HUES64 (cell line): ENCODE measurements at regions not wholly inside any gene's neighbourhood (a gene's known extent, or its start where the extent isn't known, plus 50 kb on each side); places are given as distances from the start of the nearest gene placed in this dataset.
A peak's percentile ranks its signal among the peaks of the same experiment; 100 is the strongest.

Experiments used
- H3K27ac ChIP-seq: 2 replicates; pipeline ENCODE4 v1.7.0; 2013; ENCODE audit warnings: low read depth, low read length, inconsistent platforms
- H3K27me3 ChIP-seq: 2 replicates; pipeline ENCODE4 v1.6.1; 2013; ENCODE audit warnings: mild to moderate bottlenecking, low read length; ENCODE audit not compliant: insufficient read depth
- H3K36me3 ChIP-seq: 2 replicates; pipeline ENCODE4 v1.6.1; 2013; ENCODE audit warnings: mild to moderate bottlenecking, low read length; ENCODE audit not compliant: insufficient read depth
- H3K4me1 ChIP-seq: 2 replicates; pipeline ENCODE4 v1.6.1; 2013; ENCODE audit warnings: mild to moderate bottlenecking, low read length, moderate library complexity; ENCODE audit not compliant: insufficient read depth
- H3K4me3 ChIP-seq: 2 replicates; pipeline ENCODE4 v1.5.1; 2013; ENCODE audit warnings: mild to moderate bottlenecking, low read length, moderate library complexity
- H3K9ac ChIP-seq: 2 replicates; pipeline ENCODE4 v1.6.1; 2013; ENCODE audit warnings: mild to moderate bottlenecking, low read depth, low read length
- H3K9me3 ChIP-seq: 2 replicates; pipeline ENCODE4 v1.6.1; 2013; ENCODE audit warnings: low read depth, low read length; ENCODE audit not compliant: insufficient read depth
- WGBS: fragments of 150-250, 120-280 bp; methylation state at CpG from one replicate; pipeline ENCODE4 v1.1.7; 2013; ENCODE audit warnings: missing lambda C conversion rate; 5-methylcytosine and 5-hydroxymethylcytosine counted together

GRCh38 chr1:10958614-10959013 is 53.8 kb upstream of the TARDBP start:
- H3K36me3 ChIP-seq = no peaks in the 10 kb centered on the region
- H3K27me3 ChIP-seq = no peaks in the 10 kb centered on the region
- no peak overlapping the region for H3K9ac ChIP-seq
- H3K27ac ChIP-seq = no peak overlapping the region
- H3K9me3 ChIP-seq = no peaks in the 10 kb centered on the region
- no peak overlapping the region for H3K4me3 ChIP-seq
- 49% methylated on average over 10 of the region's 10 CpGs for WGBS
- peaks cover 10% of the 10 kb centered on the region for H3K4me1 ChIP-seq

- Histone ChIP-seq H3K4me3 (peak overlapping the region; percentile 21; the same call in 1 of the 2 replicates), H3K9me3 (no peaks in the 10 kb centered on the region), H3K27ac (no peak overlapping the region), H3K36me3 (no peaks in the 10 kb centered on the region), H3K4me1 (peaks cover 11% of the 10 kb centered on the region), H3K9ac (no peak overlapping the region), H3K27me3 (no peaks in the 10 kb centered on the region)
- WGBS = 51% methylated on average over 45 of the region's 45 CpGs
Measured at GRCh38 chr1:10960411-10961299, 51.8 kb upstream of the TARDBP start.

- no peaks in the 10 kb centered on the region for H3K36me3 ChIP-seq
- WGBS = 73% methylated on average over 13 of the region's 13 CpGs
- H3K27me3 ChIP-seq = no peaks in the 10 kb centered on the region
- no peak overlapping the region for H3K4me3 ChIP-seq
- no peaks in the 10 kb centered on the region for H3K9me3 ChIP-seq
- H3K4me1 ChIP-seq = peaks cover 15% of the 10 kb centered on the region
- H3K9ac ChIP-seq = no peak overlapping the region
- H3K27ac ChIP-seq = no peak overlapping the region
Measured at GRCh38 chr1:10961300-10961833, 51.1 kb upstream of the TARDBP start.

GRCh38 chr1:10962483-10962882 is 50.0 kb upstream of the TARDBP start:
- no peaks in the 10 kb centered on the region for H3K27me3 ChIP-seq
- H3K36me3 ChIP-seq = no peaks in the 10 kb centered on the region
- peaks cover 15% of the 10 kb centered on the region for H3K4me1 ChIP-seq
- WGBS = 96% methylated on average over 4 of the region's 4 CpGs
- no peaks in the 10 kb centered on the region for H3K9me3 ChIP-seq
- H3K27ac ChIP-seq = no peak overlapping the region
- no peak overlapping the region for H3K9ac ChIP-seq
- no peak overlapping the region for H3K4me3 ChIP-seq
